ENCODE measurements at regions not wholly inside any gene's neighbourhood (a gene's known extent, or its start where the extent isn't known, plus 50 kb on each side); places are given as distances from the start of the nearest gene placed in this dataset.

- no peaks in the 10 kb centered on the region for H3K36me3 ChIP-seq
- no peaks in the 10 kb centered on the region for H3K4me1 ChIP-seq
- H3K27ac ChIP-seq: no peak overlapping the region
- peaks cover 0 to 7% (median 0%) of the 10 kb centered on the region in 11 experiments; a peak in 4 of 22 replicates for H3K27me3 ChIP-seq
- H3K4me3 ChIP-seq: no peak overlapping the region
- peaks cover 0 to 5% (median 0%) of the 10 kb centered on the region in 11 experiments; a peak in 3 of 22 replicates for H3K9me3 ChIP-seq (replicated peaks in 1 of 11)
- H3K9ac ChIP-seq: no peak overlapping the region
- H3K4me2 ChIP-seq: no peak overlapping the region
- TF ChIP-seq Cebpa-rat (IDR thresholded peaks at IDR 0.05): no peak
- H4K20me1 ChIP-seq: peaks cover 0 to 1% (median 0%) of the 10 kb centered on the region in 11 experiments; a peak in 1 of 22 replicates
Observed at GRCh38 chr22:27093422-27093821, 436.0 kb downstream of the MIAT start.

- Histone ChIP-seq H3K4me3 (no peak overlapping the region), H3K27me3 (peaks cover 0 to 10% (median 2%) of the 10 kb centered on the region in 11 experiments; a peak in 4 of 22 replicates), H3K36me3 (no peaks in the 10 kb centered on the region), H3K4me2 (no peak overlapping the region), H3K9ac (no peak overlapping the region), H3K4me1 (no peaks in the 10 kb centered on the region), H3K27ac (no peak overlapping the region), H4K20me1 (peaks cover 0 to 3% (median 0%) of the 10 kb centered on the region in 11 experiments; a peak in 2 of 22 replicates), H3K9me3 (replicated peaks in 1 of 11) (peaks cover 0 to 5% (median 0%) of the 10 kb centered on the region in 11 experiments; a peak in 2 of 22 replicates)
- TF ChIP-seq Cebpa-rat (IDR thresholded peaks at IDR 0.05): no peak
Observed at GRCh38 chr22:27094633-27095308, 437.4 kb downstream of the MIAT start.

GRCh38 chr22:27097506-27097905, 440.1 kb downstream of the MIAT start:
- Histone ChIP-seq H3K9me3 (replicated peaks in 1 of 11) (peaks cover 0 to 5% (median 0%) of the 10 kb centered on the region in 11 experiments; a peak in 2 of 22 replicates), H3K36me3 (no peaks in the 10 kb centered on the region), H3K4me1 (peaks cover 9 to 19% (median 17%) of the 10 kb centered on the region in 10 experiments; a peak in 19 of 20 replicates), H3K27me3 (peaks cover 3 to 31% (median 14%) of the 10 kb centered on the region in 11 experiments; a peak in 14 of 22 replicates), H3K27ac (no peak overlapping the region), H3K9ac (no peak overlapping the region), H3K4me3 (no peak overlapping the region), H4K20me1 (peaks cover 0 to 14% (median 0%) of the 10 kb centered on the region in 11 experiments; a peak in 6 of 22 replicates), H3K4me2 (no peak overlapping the region)
- no peak for TF ChIP-seq Cebpa-rat (IDR thresholded peaks at IDR 0.05)

- Histone ChIP-seq H3K4me2 (no peak overlapping the region), H3K36me3 (no peaks in the 10 kb centered on the region), H3K4me3 (no peak overlapping the region), H3K4me1 (peaks cover 9 to 19% (median 17%) of the 10 kb centered on the region in 10 experiments; a peak in 19 of 20 replicates), H3K9me3 (replicated peaks in 1 of 11) (peaks cover 0 to 5% (median 0%) of the 10 kb centered on the region in 11 experiments; a peak in 2 of 22 replicates), H3K27ac (no peak overlapping the region), H3K9ac (no peak overlapping the region), H3K27me3 (peaks cover 3 to 31% (median 14%) of the 10 kb centered on the region in 11 experiments; a peak in 14 of 22 replicates), H4K20me1 (peaks cover 0 to 14% (median 0%) of the 10 kb centered on the region in 11 experiments; a peak in 6 of 22 replicates)
- TF ChIP-seq Cebpa-rat (IDR thresholded peaks at IDR 0.05): no peak
Observed at GRCh38 chr22:27097933-27098332, 440.5 kb downstream of the MIAT start.

GRCh38 chr22:27099946-27100722, 442.7 kb downstream of the MIAT start:
- TF ChIP-seq Cebpa-rat (IDR thresholded peaks at IDR 0.05): no peak
- Histone ChIP-seq H3K27ac (no peak overlapping the region), H3K27me3 (peaks cover 3 to 31% (median 14%) of the 10 kb centered on the region in 11 experiments; a peak in 14 of 22 replicates), H4K20me1 (peaks cover 0 to 14% (median 0%) of the 10 kb centered on the region in 11 experiments; a peak in 6 of 22 replicates), H3K36me3 (no peaks in the 10 kb centered on the region), H3K9ac (0 out of 22 replicates have a peak overlapping the region, but pooled peaks of 1 of the 11 experiments have one; percentile 7), H3K4me1 (peaks cover 9 to 19% (median 17%) of the 10 kb centered on the region in 10 experiments; a peak in 19 of 20 replicates), H3K9me3 (replicated peaks in 1 of 11) (peaks cover 0 to 5% (median 0%) of the 10 kb centered on the region in 11 experiments; a peak in 2 of 22 replicates), H3K4me3 (no peak overlapping the region), H3K4me2 (peak overlapping the region; percentile 43 to 80 (median 70))

- Histone ChIP-seq H3K9me3 (replicated peaks in 1 of 11) (peaks cover 0 to 5% (median 0%) of the 10 kb centered on the region in 11 experiments; a peak in 2 of 22 replicates), H3K27me3 (peaks cover 3 to 31% (median 14%) of the 10 kb centered on the region in 11 experiments; a peak in 14 of 22 replicates), H3K4me1 (peaks cover 13 to 19% (median 17%) of the 10 kb centered on the region in 10 experiments), H3K4me2 (peak overlapping the region; percentile 43 to 80 (median 70)), H3K36me3 (no peaks in the 10 kb centered on the region), H3K4me3 (no peak overlapping the region), H3K9ac (0 out of 22 replicates have a peak overlapping the region, but pooled peaks of 3 of the 11 experiments have one; percentile 0 to 18 (median 7)), H3K27ac (no peak overlapping the region), H4K20me1 (peaks cover 0 to 14% (median 0%) of the 10 kb centered on the region in 11 experiments; a peak in 6 of 22 replicates)
- TF ChIP-seq Cebpa-rat (IDR thresholded peaks at IDR 0.05): no peak
Observed at GRCh38 chr22:27100789-27101188, 443.4 kb downstream of the MIAT start.

GRCh38 chr22:27101288-27101687, 443.9 kb downstream of the MIAT start:
- Histone ChIP-seq H3K27me3 (peaks cover 3 to 31% (median 14%) of the 10 kb centered on the region in 11 experiments; a peak in 14 of 22 replicates), H4K20me1 (peaks cover 0 to 14% (median 0%) of the 10 kb centered on the region in 11 experiments; a peak in 6 of 22 replicates), H3K9ac (0 out of 22 replicates have a peak overlapping the region, but pooled peaks of 2 of the 11 experiments have one; percentile 0 to 18), H3K36me3 (no peaks in the 10 kb centered on the region), H3K4me1 (peaks cover 15 to 20% (median 18%) of the 10 kb centered on the region in 10 experiments), H3K4me3 (no peak overlapping the region), H3K4me2 (peak overlapping the region; percentile 43 to 80 (median 70); a peak in 21 of 22 replicates), H3K27ac (no peak overlapping the region), H3K9me3 (replicated peaks in 1 of 11) (no peaks in the 10 kb centered on the region)
- no peak for TF ChIP-seq Cebpa-rat (IDR thresholded peaks at IDR 0.05)

GRCh38 chr22:27104449-27104848, 447.1 kb downstream of the MIAT start:
- no peak overlapping the region for H3K4me3 ChIP-seq
- H3K27me3 ChIP-seq: peaks cover 0 to 24% (median 9%) of the 10 kb centered on the region in 11 experiments; a peak in 14 of 22 replicates

More at GRCh38 chr22:27104449-27104848, 447.1 kb downstream of the MIAT start:
- Histone ChIP-seq H3K4me2 (no peak overlapping the region), H3K27ac (no peak overlapping the region), H3K9ac (no peak overlapping the region), H3K9me3 (replicated peaks in 1 of 11) (peaks cover 5 to 7% (median 7%) of the 10 kb centered on the region in 11 experiments), H3K36me3 (no peaks in the 10 kb centered on the region), H3K4me1 (peaks cover 20 to 46% (median 30%) of the 10 kb centered on the region in 10 experiments), H4K20me1 (peaks cover 0 to 14% (median 0%) of the 10 kb centered on the region in 11 experiments; a peak in 6 of 22 replicates)
- TF ChIP-seq Cebpa-rat (IDR thresholded peaks at IDR 0.05): no peak

Data from BLaER1 treated with 17β-estradiol and CSF1 and Interleukin-3, amounts not matched to agents 10 nM and 100 nM (cell line).